Prostate gland (tissue), 2 donors: ENCODE measurements at regions not wholly inside any gene's neighbourhood (a gene's known extent, or its start where the extent isn't known, plus 50 kb on each side); places are given as distances from the start of the nearest gene placed in this dataset.

Experiments
- CTCF ChIP-seq, 4 experiments: fragments of 200-600 bp in 2 of 4; fragments of 450-650 bp in 2 of 4; sonication (generic) in 2 of 4; IDR thresholded peaks; 1 replicate in 3 of 4; 2 replicates in 1 of 4; pipeline ENCODE4 v1.5.1; 2016 to 2019; ENCODE audit warnings: antibody characterized with exemption in 4 of 4, mild to moderate bottlenecking in 2 of 4, moderate library complexity in 2 of 4
- POLR2A ChIP-seq: fragments of 450-650 bp; IDR thresholded peaks from one replicate; pipeline ENCODE4 v1.6.1; 2016; ENCODE audit warnings: antibody characterized with exemption, mild to moderate bottlenecking
- POLR2AphosphoS5 ChIP-seq: sonication (generic); formaldehyde crosslinking; IDR thresholded peaks from one replicate; pipeline ENCODE4 v1.6.1; 2017; ENCODE audit warnings: antibody characterized with exemption

GRCh38 chr9:135324329-135324728 lies 155.3 kb upstream of the PPP1R26 start:
- TF ChIP-seq CTCF (IDR thresholded peaks at IDR 0.05) (no peak), POLR2AphosphoS5 (no peak), POLR2A (no peak)
